Naive thymus-derived CD8-positive, alpha-beta T cell (primary cell): ENCODE measurements at regions not wholly inside any gene's neighbourhood (a gene's known extent, or its start where the extent isn't known, plus 50 kb on each side); places are given as distances from the start of the nearest gene placed in this dataset.
A peak's percentile ranks its signal among the peaks of the same experiment; 100 is the strongest.
"Not testable (repeated sequence)": the region's sequence is repeated elsewhere in the genome, so short reads cannot be mapped to it uniquely, and the experiment has no call there.

Experiments used
- ATAC-seq, 2 donors: fragments of 150-1000 bp; cut with Tn5 transposase in 1 of 2; sonication (Bioruptor Pico), chemical (Tn5 transposase) in 1 of 2; 1 replicate in 1 of 2; 2 replicates in 1 of 2; pipeline ENCODE4 v1.10.0; 2021; ENCODE audit warnings: mild to moderate bottlenecking in 2 of 2, moderate library complexity in 2 of 2
- POLR2A ChIA-PET: fragments of 350-600 bp; sonication (Branson Sonifier 250); formaldehyde crosslinking; loops from one replicate; lab custom pipeline; 2021; ENCODE audit warnings: antibody characterized with exemption; lab: Charles Lee
- DNase-seq, 10 donors: peaks; one replicate each; pipeline versions ENCODE4 v3.0.0 to v3.0.0-alpha.2; 2020 to 2022
- H3K27ac Mint-ChIP-seq, 10 donors: one replicate each; pipeline ENCODE4 v1.8.0; 2020 to 2022; ENCODE audit warnings: mild to moderate bottlenecking in 10 of 10, mixed read lengths in 10 of 10, moderate library complexity in 4 of 10, inconsistent platforms in 1 of 10
- H3K27me3 Mint-ChIP-seq, 5 donors: one replicate each; pipeline ENCODE4 v1.8.0; 2021 to 2022; ENCODE audit warnings: mixed read lengths in 5 of 5
- H3K36me3 Mint-ChIP-seq, 3 donors: one replicate each; pipeline ENCODE4 v1.8.0; 2020 to 2022; ENCODE audit warnings: mixed read lengths in 3 of 3, mild to moderate bottlenecking in 2 of 3, inconsistent platforms in 1 of 3
- H3K4me1 Mint-ChIP-seq, 4 donors: one replicate each; pipeline ENCODE4 v1.8.0; 2021 to 2022; ENCODE audit warnings: mixed read lengths in 4 of 4
- H3K4me3 Mint-ChIP-seq, 10 donors: one replicate each; pipeline ENCODE4 v1.8.0; 2020 to 2022; ENCODE audit warnings: mild to moderate bottlenecking in 10 of 10, mixed read lengths in 10 of 10, moderate library complexity in 6 of 10, inconsistent platforms in 1 of 10
- H3K9me3 Mint-ChIP-seq, 9 donors: one replicate each; pipeline ENCODE4 v1.8.0; 2020 to 2022; ENCODE audit warnings: mixed read lengths in 9 of 9, mild to moderate bottlenecking in 3 of 9, inconsistent platforms in 1 of 9, moderate library complexity in 1 of 9

DNA sequence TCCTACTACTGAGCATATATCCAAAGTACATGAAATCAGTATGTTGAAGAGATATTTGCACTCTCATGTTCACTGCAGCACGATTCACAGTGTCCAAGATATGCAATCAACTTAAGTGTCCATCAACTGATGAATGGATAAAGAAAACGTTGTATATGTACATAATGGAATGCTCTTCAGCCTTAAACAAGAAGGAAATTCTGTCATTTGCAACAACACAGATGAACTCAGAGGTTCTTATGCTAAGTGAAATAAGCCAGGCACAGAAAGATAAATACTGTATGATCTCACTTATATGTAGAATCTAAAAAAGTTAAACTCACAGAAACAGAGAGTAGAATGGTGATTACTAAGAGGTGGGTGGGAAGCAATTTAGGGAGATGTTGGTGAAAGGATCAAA is 149.2 kb downstream of the EVA1A start:
- Mint-ChIP-seq H3K27me3 (peaks cover 0 to 6% (median 0%) of the 10 kb centered on the region in 5 donors), H3K36me3 (peaks cover 37 to 46% (median 41%) of the 10 kb centered on the region in 3 donors), H3K4me3 (peak overlapping the region in 3 of 10 donors; percentile 1 to 36 (median 8)), H3K27ac (no peak overlapping the region), H3K9me3 (peaks cover 8 to 32% (median 22%) of the 10 kb centered on the region in 9 donors), H3K4me1 (peaks cover 34 to 74% (median 53%) of the 10 kb centered on the region in 4 donors)
- ATAC-seq (no peak), DNase-seq (no peak)
- POLR2A ChIA-PET = no interaction called here

- H3K36me3 Mint-ChIP-seq = peaks cover 37 to 46% (median 41%) of the 10 kb centered on the region in 3 donors
- POLR2A ChIA-PET = no interaction called here
- peak overlapping the region in 1 of 10 donors; percentile 27 for H3K4me3 Mint-ChIP-seq
- DNase-seq (no peak), ATAC-seq (no peak)
- H3K4me1 Mint-ChIP-seq = peaks cover 30 to 77% (median 45%) of the 10 kb centered on the region in 4 donors
- peaks cover 0 to 6% (median 0%) of the 10 kb centered on the region in 5 donors for H3K27me3 Mint-ChIP-seq
- H3K9me3 Mint-ChIP-seq = peaks cover 8 to 32% (median 22%) of the 10 kb centered on the region in 9 donors
- no peak overlapping the region for H3K27ac Mint-ChIP-seq
Measured at GRCh38 chr2:75410702-75411101, 150.0 kb downstream of the EVA1A start.

- Mint-ChIP-seq H3K4me3 (no peak overlapping the region), H3K27ac (no peak overlapping the region), H3K9me3 (peaks cover 8 to 32% (median 22%) of the 10 kb centered on the region in 9 donors), H3K4me1 (peaks cover 24 to 71% (median 40%) of the 10 kb centered on the region in 4 donors), H3K36me3 (peaks cover 36 to 42% (median 37%) of the 10 kb centered on the region in 3 donors), H3K27me3 (peaks cover 0 to 6% (median 0%) of the 10 kb centered on the region in 5 donors)
- POLR2A ChIA-PET = no interaction called here
- DNase-seq = no peak
- no peak for ATAC-seq
Measured at GRCh38 chr2:75408771-75409170, 152.0 kb downstream of the EVA1A start.

DNA sequence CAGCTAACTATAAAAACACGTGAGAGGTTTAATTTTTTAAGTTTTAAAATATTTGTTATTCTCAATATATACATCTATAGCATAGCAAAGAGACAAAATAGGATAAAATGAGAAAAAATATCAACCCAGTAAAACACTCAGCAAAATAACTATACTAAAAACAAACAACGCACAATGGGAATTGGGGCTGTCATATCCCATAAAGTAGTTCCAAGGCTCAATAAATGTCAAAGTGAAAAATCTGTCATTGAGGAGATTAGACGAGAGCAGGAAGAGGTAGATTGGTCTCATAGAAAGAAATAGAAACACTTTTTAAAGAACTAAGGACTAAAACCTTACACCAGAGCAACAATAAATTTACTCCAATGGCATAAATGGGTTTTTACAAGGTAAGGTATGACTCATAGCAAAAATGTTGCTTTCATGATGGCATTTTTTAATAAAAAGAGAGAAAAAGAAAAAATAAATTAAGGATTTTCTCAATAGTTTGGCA is 153.7 kb downstream of the EVA1A start:
- POLR2A ChIA-PET = no interaction called here
- ATAC-seq (no peak), DNase-seq (no peak)
- Mint-ChIP-seq H3K27me3 (peaks cover 0 to 5% (median 0%) of the 10 kb centered on the region in 5 donors), H3K4me3 (no peak overlapping the region), H3K27ac (peak overlapping the region in 1 of 10 donors; percentile 3), H3K36me3 (peaks cover 24 to 31% (median 26%) of the 10 kb centered on the region in 3 donors), H3K9me3 (peaks cover 3 to 25% (median 17%) of the 10 kb centered on the region in 9 donors), H3K4me1 (peaks cover 16 to 69% (median 32%) of the 10 kb centered on the region in 4 donors)

- peak overlapping the region in 4 of 10 donors; percentile 2 to 59 (median 34) for H3K27ac Mint-ChIP-seq
- DNase-seq = no peak
- POLR2A ChIA-PET = no interaction called here
- ATAC-seq = no peak
- H3K9me3 Mint-ChIP-seq = peaks cover 0 to 17% (median 12%) of the 10 kb centered on the region in 9 donors
- H3K4me1 Mint-ChIP-seq = peaks cover 16 to 65% (median 29%) of the 10 kb centered on the region in 4 donors
- H3K27me3 Mint-ChIP-seq = peaks cover 0 to 3% (median 0%) of the 10 kb centered on the region in 5 donors
- H3K4me3 Mint-ChIP-seq = no peak overlapping the region
- peaks cover 17 to 26% (median 21%) of the 10 kb centered on the region in 3 donors for H3K36me3 Mint-ChIP-seq
Measured at GRCh38 chr2:75406131-75406581, 154.6 kb downstream of the EVA1A start.

- Mint-ChIP-seq H3K4me1 (peaks cover 16 to 63% (median 29%) of the 10 kb centered on the region in 4 donors), H3K4me3 (no peak overlapping the region), H3K9me3 (peaks cover 0 to 6% (median 3%) of the 10 kb centered on the region in 9 donors), H3K27ac (peak overlapping the region in 2 of 10 donors; percentile 19 to 59), H3K36me3 (peaks cover 7 to 17% (median 12%) of the 10 kb centered on the region in 3 donors), H3K27me3 (peaks cover 0 to 3% (median 0%) of the 10 kb centered on the region in 5 donors)
- POLR2A ChIA-PET = no interaction called here
- no peak for DNase-seq
- ATAC-seq = no peak
Measured at GRCh38 chr2:75405000-75405399, 155.7 kb downstream of the EVA1A start.

- ATAC-seq = peak; percentile 56 to 81
- H3K27me3 Mint-ChIP-seq = peaks cover 0 to 3% (median 0%) of the 10 kb centered on the region in 5 donors
- H3K36me3 Mint-ChIP-seq = peaks cover 6 to 20% (median 12%) of the 10 kb centered on the region in 3 donors
- peak overlapping the region in 2 of 10 donors; percentile 8 to 71 for H3K27ac Mint-ChIP-seq
- DNase-seq = peak in 3 of 10 donors; percentile 36 to 59 (median 53)
- POLR2A ChIA-PET = no interaction called here
- H3K9me3 Mint-ChIP-seq = peaks cover 0 to 8% (median 0%) of the 10 kb centered on the region in 9 donors
- peaks cover 16 to 57% (median 30%) of the 10 kb centered on the region in 4 donors for H3K4me1 Mint-ChIP-seq
- peak overlapping the region in 2 of 10 donors; percentile 19 to 33 for H3K4me3 Mint-ChIP-seq
Measured at GRCh38 chr2:75403991-75404428, 156.7 kb downstream of the EVA1A start.

DNA sequence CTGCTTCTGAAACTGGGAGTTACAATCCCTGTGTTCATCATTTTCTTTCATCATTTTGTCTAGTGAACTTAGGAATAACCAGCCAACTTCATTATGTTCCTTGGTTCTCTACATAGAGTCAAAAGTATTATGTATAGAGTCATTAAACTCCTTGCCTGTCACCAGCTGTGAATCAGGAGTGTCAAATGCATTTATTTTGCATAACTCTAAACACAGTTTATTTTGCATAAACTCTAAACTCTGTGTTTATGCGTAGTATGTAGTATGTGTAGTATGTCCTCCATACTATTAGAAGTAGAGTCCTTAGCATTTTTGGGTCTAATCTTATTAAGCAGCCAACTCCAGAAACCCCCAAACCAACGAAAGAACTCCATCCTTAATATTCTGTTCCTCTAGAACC is 164.4 kb downstream of the EVA1A start:
- peaks cover 2 to 42% (median 24%) of the 10 kb centered on the region in 4 donors for H3K4me1 Mint-ChIP-seq
- H3K36me3 Mint-ChIP-seq = peaks cover 39 to 84% (median 72%) of the 10 kb centered on the region in 3 donors
- DNase-seq (no peak), ATAC-seq (no peak)
- H3K4me3 Mint-ChIP-seq = no peak overlapping the region
- no peaks in the 10 kb centered on the region for H3K27me3 Mint-ChIP-seq
- no peak overlapping the region for H3K27ac Mint-ChIP-seq
- H3K9me3 Mint-ChIP-seq = peaks cover 5 to 55% (median 15%) of the 10 kb centered on the region in 9 donors
- POLR2A ChIA-PET = no interaction called here

GRCh38 chr2:75394764-75395163 is 166.0 kb downstream of the EVA1A start:
- H3K4me3 Mint-ChIP-seq, ATAC-seq, DNase-seq, POLR2A ChIA-PET, H3K27ac Mint-ChIP-seq, H3K27me3 Mint-ChIP-seq: not testable (repeated sequence)
- H3K36me3 Mint-ChIP-seq = peaks cover 53 to 98% (median 85%) of the 10 kb centered on the region in 3 donors
- peaks cover 2 to 42% (median 27%) of the 10 kb centered on the region in 4 donors for H3K4me1 Mint-ChIP-seq
- peaks cover 5 to 61% (median 23%) of the 10 kb centered on the region in 9 donors for H3K9me3 Mint-ChIP-seq

GRCh38 chr2:75390169-75390568 is 170.6 kb downstream of the EVA1A start:
- peaks cover 6 to 19% (median 11%) of the 10 kb centered on the region in 4 donors for H3K4me1 Mint-ChIP-seq
- no peak for DNase-seq
- H3K4me3 Mint-ChIP-seq = no peak overlapping the region
- H3K27me3 Mint-ChIP-seq = no peaks in the 10 kb centered on the region
- no peak for ATAC-seq
- POLR2A ChIA-PET = no interaction called here
- H3K27ac Mint-ChIP-seq = no peak overlapping the region
- peaks cover 4 to 54% (median 23%) of the 10 kb centered on the region in 9 donors for H3K9me3 Mint-ChIP-seq
- H3K36me3 Mint-ChIP-seq = peaks cover 51 to 87% (median 55%) of the 10 kb centered on the region in 3 donors

GRCh38 chr2:75389271-75389670 is 171.5 kb downstream of the EVA1A start:
- Mint-ChIP-seq H3K4me1 (peaks cover 5 to 18% (median 10%) of the 10 kb centered on the region in 4 donors), H3K4me3 (no peak overlapping the region), H3K27ac (no peak overlapping the region), H3K27me3 (no peaks in the 10 kb centered on the region), H3K36me3 (peaks cover 46 to 82% (median 52%) of the 10 kb centered on the region in 3 donors), H3K9me3 (peaks cover 2 to 63% (median 27%) of the 10 kb centered on the region in 9 donors)
- no peak for ATAC-seq
- no peak for DNase-seq
- POLR2A ChIA-PET = no interaction called here

GRCh38 chr2:75381032-75381431 is 179.7 kb downstream of the EVA1A start:
- POLR2A ChIA-PET = no interaction called here
- peaks cover 0 to 5% (median under 1%) of the 10 kb centered on the region in 4 donors for H3K4me1 Mint-ChIP-seq

More at GRCh38 chr2:75381032-75381431, 179.7 kb downstream of the EVA1A start:
- H3K27ac Mint-ChIP-seq = no peak overlapping the region
- no peak overlapping the region for H3K4me3 Mint-ChIP-seq
- DNase-seq (no peak), ATAC-seq (no peak)
- peaks cover 24 to 63% (median 60%) of the 10 kb centered on the region in 3 donors for H3K36me3 Mint-ChIP-seq
- peaks cover 0 to 80% (median 31%) of the 10 kb centered on the region in 9 donors for H3K9me3 Mint-ChIP-seq
- H3K27me3 Mint-ChIP-seq = no peaks in the 10 kb centered on the region
